ENCODE measurements at regions not wholly inside any gene's neighbourhood (a gene's known extent, or its start where the extent isn't known, plus 50 kb on each side); places are given as distances from the start of the nearest gene placed in this dataset.
"Not testable (repeated sequence)": the region's sequence is repeated elsewhere in the genome, so short reads cannot be mapped to it uniquely, and the experiment has no call there.

- Histone ChIP-seq H3K4me3 (IDR thresholded peaks at IDR 0.05; ENCODE audit: insufficient read depth, low read depth, low read length) (no peak overlapping the region), H3K9ac (no peak overlapping the region)
Observed at GRCh38 chr3:36178018-36178417, 202.3 kb upstream of the STAC start.

GRCh38 chr3:36182024-36182423 is 198.3 kb upstream of the STAC start:
- Histone ChIP-seq H3K27me3 (ENCODE audit: insufficient read depth, low read depth) (no peaks in the 10 kb centered on the region), H4K20me1 (ENCODE audit: insufficient read depth) (no peaks in the 10 kb centered on the region), H3K27ac (no peak overlapping the region), H3K36me3 (ENCODE audit: insufficient read depth) (no peaks in the 10 kb centered on the region), H3K4me1 (ENCODE audit: low read depth, poor library complexity, severe bottlenecking) (no peaks in the 10 kb centered on the region), H3K4me3 (IDR thresholded peaks at IDR 0.05; ENCODE audit: insufficient read depth, low read depth, low read length) (no peak overlapping the region), H2AFZ (ENCODE audit: low read depth) (no peak overlapping the region), H3K9ac (no peak overlapping the region), H3K79me2 (ENCODE audit: insufficient read depth, low read depth) (no peaks in the 10 kb centered on the region), H3K4me2 (no peak overlapping the region)
- no peak for TF ChIP-seq CTCF (conservative IDR thresholded peaks at IDR 0.05; ENCODE audit: low read depth, low read length)

More at GRCh38 chr3:36178018-36178417, 202.3 kb upstream of the STAC start:
- Histone ChIP-seq H3K79me2 (ENCODE audit: insufficient read depth, low read depth) (no peaks in the 10 kb centered on the region), H3K4me1 (ENCODE audit: low read depth, poor library complexity, severe bottlenecking) (no peaks in the 10 kb centered on the region), H3K36me3 (ENCODE audit: insufficient read depth) (no peaks in the 10 kb centered on the region), H4K20me1 (ENCODE audit: insufficient read depth) (no peaks in the 10 kb centered on the region), H3K27ac (no peak overlapping the region), H3K27me3 (ENCODE audit: insufficient read depth, low read depth) (no peaks in the 10 kb centered on the region), H3K4me2 (no peak overlapping the region), H2AFZ (ENCODE audit: low read depth) (no peak overlapping the region)
- TF ChIP-seq CTCF (conservative IDR thresholded peaks at IDR 0.05; ENCODE audit: low read depth, low read length), result no peak

- not testable (repeated sequence) for H2AFZ ChIP-seq (ENCODE audit: low read depth); H4K20me1 ChIP-seq (ENCODE audit: insufficient read depth); H3K4me2 ChIP-seq; H3K27me3 ChIP-seq (ENCODE audit: insufficient read depth, low read depth); H3K79me2 ChIP-seq (ENCODE audit: insufficient read depth, low read depth); H3K4me3 ChIP-seq (IDR thresholded peaks at IDR 0.05; ENCODE audit: insufficient read depth, low read depth, low read length); H3K4me1 ChIP-seq (ENCODE audit: low read depth, poor library complexity, severe bottlenecking); H3K9ac ChIP-seq; H3K36me3 ChIP-seq (ENCODE audit: insufficient read depth); H3K27ac ChIP-seq
Observed at GRCh38 chr3:36187197-36187596, 193.1 kb upstream of the STAC start.

GRCh38 chr3:36192901-36193300 is 187.4 kb upstream of the STAC start:
- no peak overlapping the region for H3K4me2 ChIP-seq
- no peak for TF ChIP-seq CTCF (conservative IDR thresholded peaks at IDR 0.05; ENCODE audit: low read depth, low read length)
- no peaks in the 10 kb centered on the region for H3K27me3 ChIP-seq (ENCODE audit: insufficient read depth, low read depth)
- no peaks in the 10 kb centered on the region for H3K4me1 ChIP-seq (ENCODE audit: low read depth, poor library complexity, severe bottlenecking)
- no peaks in the 10 kb centered on the region for H4K20me1 ChIP-seq (ENCODE audit: insufficient read depth)
- H3K79me2 ChIP-seq (ENCODE audit: insufficient read depth, low read depth), result no peaks in the 10 kb centered on the region
- H3K27ac ChIP-seq, result no peak overlapping the region
- no peaks in the 10 kb centered on the region for H3K36me3 ChIP-seq (ENCODE audit: insufficient read depth)
- H2AFZ ChIP-seq (ENCODE audit: low read depth), result no peak overlapping the region
- no peak overlapping the region for H3K4me3 ChIP-seq (IDR thresholded peaks at IDR 0.05; ENCODE audit: insufficient read depth, low read depth, low read length)
- no peak overlapping the region for H3K9ac ChIP-seq

- TF ChIP-seq CTCF (conservative IDR thresholded peaks at IDR 0.05; ENCODE audit: low read depth, low read length), result no peak
- H2AFZ ChIP-seq (ENCODE audit: low read depth), result no peak overlapping the region
- H3K4me1 ChIP-seq (ENCODE audit: low read depth, poor library complexity, severe bottlenecking), result no peaks in the 10 kb centered on the region
- H3K4me3 ChIP-seq (IDR thresholded peaks at IDR 0.05; ENCODE audit: insufficient read depth, low read depth, low read length), result no peak overlapping the region
- no peaks in the 10 kb centered on the region for H3K36me3 ChIP-seq (ENCODE audit: insufficient read depth)
- H3K9ac ChIP-seq, result no peak overlapping the region
- H3K27ac ChIP-seq, result no peak overlapping the region
- H3K27me3 ChIP-seq (ENCODE audit: insufficient read depth, low read depth), result no peaks in the 10 kb centered on the region
- H4K20me1 ChIP-seq (ENCODE audit: insufficient read depth), result no peaks in the 10 kb centered on the region
- no peaks in the 10 kb centered on the region for H3K79me2 ChIP-seq (ENCODE audit: insufficient read depth, low read depth)
- H3K4me2 ChIP-seq, result no peak overlapping the region
Observed at GRCh38 chr3:36193448-36193847, 186.9 kb upstream of the STAC start.
